ENCODE measurements at regions not wholly inside any gene's neighbourhood (a gene's known extent, or its start where the extent isn't known, plus 50 kb on each side); places are given as distances from the start of the nearest gene placed in this dataset.

DNA sequence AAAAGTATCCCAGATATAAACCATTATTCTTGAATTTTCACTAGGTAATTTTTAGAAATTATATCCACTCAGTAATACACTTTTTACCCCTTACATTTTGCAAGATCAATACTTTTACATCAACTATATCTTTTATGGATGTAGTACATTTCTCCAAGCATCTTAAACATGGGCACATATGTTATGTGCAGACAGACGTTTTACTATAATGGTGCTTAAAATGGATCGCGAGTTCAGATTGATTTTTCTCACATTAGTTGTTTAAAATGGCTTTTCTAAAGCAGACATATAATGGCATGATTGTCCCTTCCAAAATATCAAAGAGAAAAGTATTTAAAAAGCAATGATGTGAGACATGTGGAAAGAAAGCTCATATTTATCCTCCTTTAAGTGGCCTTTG is 786.1 kb downstream of the PDHA2 start (continued):
- TF ChIP-seq SNAI2 (CRISPR knock-in tag; IDR thresholded peaks at IDR 0.05) (no peak), OSR1 (CRISPR knock-in tag; IDR thresholded peaks at IDR 0.05) (no peak), ARNTL (CRISPR knock-in tag; IDR thresholded peaks at IDR 0.05; ENCODE audit: borderline replicate concordance, low read depth) (no peak), ESRRG (CRISPR knock-in tag; IDR thresholded peaks at IDR 0.05) (no peak), ZNF8 (CRISPR knock-in tag; IDR thresholded peaks at IDR 0.05) (no peak), PATZ1 (CRISPR knock-in tag; IDR thresholded peaks at IDR 0.05; ENCODE audit: borderline replicate concordance) (no peak), ISL1 (CRISPR knock-in tag; IDR thresholded peaks at IDR 0.05) (no peak)
- TF ChIP-seq, protein P1, sequence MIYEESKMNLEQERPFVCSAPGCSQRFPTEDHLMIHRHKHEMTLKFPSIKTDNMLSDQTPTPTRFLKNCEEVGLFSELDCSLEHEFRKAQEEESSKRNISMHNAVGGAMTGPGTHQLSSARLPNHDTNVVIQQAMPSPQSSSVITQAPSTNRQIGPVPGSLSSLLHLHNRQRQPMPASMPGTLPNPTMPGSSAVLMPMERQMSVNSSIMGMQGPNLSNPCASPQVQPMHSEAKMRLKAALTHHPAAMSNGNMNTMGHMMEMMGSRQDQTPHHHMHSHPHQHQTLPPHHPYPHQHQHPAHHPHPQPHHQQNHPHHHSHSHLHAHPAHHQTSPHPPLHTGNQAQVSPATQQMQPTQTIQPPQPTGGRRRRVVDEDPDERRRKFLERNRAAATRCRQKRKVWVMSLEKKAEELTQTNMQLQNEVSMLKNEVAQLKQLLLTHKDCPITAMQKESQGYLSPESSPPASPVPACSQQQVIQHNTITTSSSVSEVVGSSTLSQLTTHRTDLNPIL (CRISPR knock-in tag; IDR thresholded peaks at IDR 0.05; ENCODE audit: low read depth) = no peak

GRCh38 chr4:96630839-96631238 is 790.9 kb downstream of the PDHA2 start:
- TF ChIP-seq ZNF70 (CRISPR knock-in tag; IDR thresholded peaks at IDR 0.05) (no peak), GLIS3 (CRISPR knock-in tag; IDR thresholded peaks at IDR 0.05) (no peak), TCF4 (CRISPR knock-in tag; IDR thresholded peaks at IDR 0.05; ENCODE audit: borderline replicate concordance) (no peak), ARNTL (CRISPR knock-in tag; IDR thresholded peaks at IDR 0.05; ENCODE audit: borderline replicate concordance, low read depth) (no peak), TOX (CRISPR knock-in tag; IDR thresholded peaks at IDR 0.05; ENCODE audit: borderline replicate concordance) (no peak), ISL1 (CRISPR knock-in tag; IDR thresholded peaks at IDR 0.05) (no peak), TSHZ2 (CRISPR knock-in tag; IDR thresholded peaks at IDR 0.05) (no peak), POU6F1 (CRISPR knock-in tag; IDR thresholded peaks at IDR 0.05; ENCODE audit: borderline replicate concordance, low read depth) (no peak)
- TF ChIP-seq, protein P1 (CRISPR knock-in tag; IDR thresholded peaks at IDR 0.05; ENCODE audit: low read depth) = no peak
- no peak for ATAC-seq

DNA sequence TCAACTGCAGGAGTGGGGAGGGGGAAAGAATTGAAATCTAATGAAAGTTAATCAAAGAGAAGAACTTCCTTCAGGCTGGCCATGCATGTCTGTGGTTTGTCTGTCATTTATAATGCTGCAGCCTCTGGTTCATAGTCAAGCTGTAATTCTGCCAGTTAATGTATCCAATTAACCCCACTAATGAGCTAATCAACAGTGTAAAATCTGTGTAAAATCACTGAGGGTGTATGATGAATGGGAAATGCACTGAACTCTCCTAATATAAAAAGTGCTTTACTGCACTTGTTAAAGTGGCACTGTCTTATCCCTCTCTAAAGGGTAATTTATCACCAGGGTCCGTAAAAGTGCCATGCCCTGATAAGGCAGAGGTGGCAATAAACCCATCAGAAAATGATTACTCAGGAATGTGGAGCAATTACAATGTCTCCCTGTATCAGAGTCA is 798.1 kb downstream of the PDHA2 start:
- TF ChIP-seq ZFP30 (CRISPR knock-in tag; IDR thresholded peaks at IDR 0.05) = no peak
- TF ChIP-seq BACH2 (CRISPR knock-in tag; IDR thresholded peaks at IDR 0.05; ENCODE audit: borderline replicate concordance) = no peak
- no peak for TF ChIP-seq POU6F1 (CRISPR knock-in tag; IDR thresholded peaks at IDR 0.05; ENCODE audit: borderline replicate concordance, low read depth)
- no peak for TF ChIP-seq GLIS3 (CRISPR knock-in tag; IDR thresholded peaks at IDR 0.05)
- TF ChIP-seq SNAI2 (CRISPR knock-in tag; IDR thresholded peaks at IDR 0.05) = no peak
- TF ChIP-seq, protein P1 (CRISPR knock-in tag; IDR thresholded peaks at IDR 0.05; ENCODE audit: low read depth) = no peak
- no peak for TF ChIP-seq ZNF565 (CRISPR knock-in tag; conservative IDR thresholded peaks at IDR 0.05; ENCODE audit: low read depth)
- no peak for TF ChIP-seq ZNF70 (CRISPR knock-in tag; IDR thresholded peaks at IDR 0.05)
- no peak for TF ChIP-seq RARB (CRISPR knock-in tag; IDR thresholded peaks at IDR 0.05)
- no peak for TF ChIP-seq TOX (CRISPR knock-in tag; IDR thresholded peaks at IDR 0.05; ENCODE audit: borderline replicate concordance)
- TF ChIP-seq TCF4 (CRISPR knock-in tag; IDR thresholded peaks at IDR 0.05; ENCODE audit: borderline replicate concordance) = no peak
- no peak for TF ChIP-seq PPARA (CRISPR knock-in tag; IDR thresholded peaks at IDR 0.05; ENCODE audit: borderline replicate concordance)
- no peak for TF ChIP-seq ZFP3 (CRISPR knock-in tag; IDR thresholded peaks at IDR 0.05)
- TF ChIP-seq ISL1 (CRISPR knock-in tag; IDR thresholded peaks at IDR 0.05) = no peak
- no peak for TF ChIP-seq ARNTL (CRISPR knock-in tag; IDR thresholded peaks at IDR 0.05; ENCODE audit: borderline replicate concordance, low read depth)
- TF ChIP-seq TSHZ2 (CRISPR knock-in tag; IDR thresholded peaks at IDR 0.05) = no peak
- no peak for TF ChIP-seq ZNF8 (CRISPR knock-in tag; IDR thresholded peaks at IDR 0.05)
- TF ChIP-seq ESRRG (CRISPR knock-in tag; IDR thresholded peaks at IDR 0.05) = no peak
- no peak for ATAC-seq
